ENCODE measurements at regions not wholly inside any gene's neighbourhood (a gene's known extent, or its start where the extent isn't known, plus 50 kb on each side); places are given as distances from the start of the nearest gene placed in this dataset.

- Histone ChIP-seq H2AFZ (no peak overlapping the region), H3K4me3 (no peak overlapping the region), H3K27me3 (ENCODE audit: insufficient read depth) (no peaks in the 10 kb centered on the region), H3K9me2 (ENCODE audit: insufficient read depth) (no peaks in the 10 kb centered on the region), H3K27ac (ENCODE audit: low read depth) (no peak overlapping the region), H4K20me1 (replicated peaks; ENCODE audit: insufficient read depth) (no peaks in the 10 kb centered on the region), H3K4me1 (ENCODE audit: insufficient read depth) (no peaks in the 10 kb centered on the region), H3K36me3 (ENCODE audit: insufficient read depth) (no peaks in the 10 kb centered on the region), H3K4me2 (no peak overlapping the region), H3K79me2 (replicated peaks; ENCODE audit: insufficient read depth) (no peaks in the 10 kb centered on the region), H3F3A (replicated peaks; ENCODE audit: low read depth) (no peaks in the 10 kb centered on the region)
- TF ChIP-seq CTCF (conservative IDR thresholded peaks at IDR 0.05; ENCODE audit: low read depth in 2 of 2): no peak
- TF ChIP-seq EZH2 (IDR thresholded peaks at IDR 0.05; ENCODE audit: low read depth, unreplicated experiment): no peak
- no peak for TF ChIP-seq ZNF462 (CRISPR knock-in tag; IDR thresholded peaks at IDR 0.05)
- TF ChIP-seq CREB1 (CRISPR knock-in tag; IDR thresholded peaks at IDR 0.05; ENCODE audit: low read depth): no peak
- no peak for TF ChIP-seq REST (IDR thresholded peaks at IDR 0.05; ENCODE audit: unreplicated experiment)
- TF ChIP-seq ETS1 (IDR thresholded peaks at IDR 0.05): no peak
- TF ChIP-seq NANOG (IDR thresholded peaks at IDR 0.05; ENCODE audit: borderline replicate concordance): no peak
- no peak for TF ChIP-seq POLR2AphosphoS5 (IDR thresholded peaks at IDR 0.05; ENCODE audit: low read depth)
- no peak for TF ChIP-seq ZNF114 (CRISPR knock-in tag; IDR thresholded peaks at IDR 0.05)
- TF ChIP-seq JUNB (IDR thresholded peaks at IDR 0.05; ENCODE audit: unreplicated experiment): no peak
- TF ChIP-seq EZH2phosphoT487 (IDR thresholded peaks at IDR 0.05; ENCODE audit: unreplicated experiment): no peak
- no peak for TF ChIP-seq ZNF331 (CRISPR knock-in tag; IDR thresholded peaks at IDR 0.05; ENCODE audit: low read depth)
- no peak for TF ChIP-seq STAT1 (IDR thresholded peaks at IDR 0.05; ENCODE audit: unreplicated experiment)
- no peak overlapping the region for H3K27ac Mint-ChIP-seq
- peaks cover 3% of the 10 kb centered on the region for H3K27me3 Mint-ChIP-seq (ENCODE audit: insufficient read depth, low read depth, poor library complexity)
- no peak for DNase-seq (ENCODE audit: low spot score)
- no peaks in the 10 kb centered on the region for H3K4me1 Mint-ChIP-seq
- no peak overlapping the region for H3K4me3 Mint-ChIP-seq
- ATAC-seq: no peak
- H3K36me3 Mint-ChIP-seq (ENCODE audit: low read depth): no peaks in the 10 kb centered on the region
- H3K9me3 Mint-ChIP-seq: no peaks in the 10 kb centered on the region
These were observed 132.2 kb downstream of the OR13A1 start for GRCh38 chr10:45183174-45183573.
